PC-9 (cell line): ENCODE measurements at regions not wholly inside any gene's neighbourhood (a gene's known extent, or its start where the extent isn't known, plus 50 kb on each side); places are given as distances from the start of the nearest gene placed in this dataset.

Experiments
- EZH2 ChIP-seq: fragments of 200-600 bp; sonication (generic); IDR thresholded peaks from 2 replicates; pipeline ENCODE4 v1.8.0; 2017; ENCODE audit warnings: antibody characterized with exemption, low read depth
- TF ChIP-seq, protein P1 (sequence below): fragments of 200-600 bp; sonication (generic); conservative IDR thresholded peaks from 2 replicates; pipeline ENCODE4 v1.6.1; 2017; ENCODE audit warnings: mixed run types, antibody characterized with exemption, mild to moderate bottlenecking, moderate library complexity

DNA sequence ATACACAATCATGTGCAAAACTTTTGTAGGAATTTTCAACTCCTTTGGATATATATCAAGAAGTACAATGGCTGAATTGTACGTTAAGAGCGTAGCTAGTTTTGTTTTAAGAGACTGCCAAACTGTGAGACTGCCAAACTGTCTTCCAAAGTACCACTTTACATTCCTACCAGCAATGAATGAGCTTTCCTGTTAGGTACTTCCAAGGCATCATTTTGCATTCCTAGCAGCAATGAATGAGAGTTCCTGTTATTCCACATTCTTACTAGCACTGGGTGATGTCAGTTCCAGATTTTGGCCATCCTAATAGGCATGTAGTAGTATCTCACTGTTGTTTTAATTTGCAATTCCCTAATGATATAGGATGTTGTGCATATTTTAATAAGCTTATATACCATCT is 219.3 kb downstream of the KCNN2 start:
- TF ChIP-seq, protein P1, sequence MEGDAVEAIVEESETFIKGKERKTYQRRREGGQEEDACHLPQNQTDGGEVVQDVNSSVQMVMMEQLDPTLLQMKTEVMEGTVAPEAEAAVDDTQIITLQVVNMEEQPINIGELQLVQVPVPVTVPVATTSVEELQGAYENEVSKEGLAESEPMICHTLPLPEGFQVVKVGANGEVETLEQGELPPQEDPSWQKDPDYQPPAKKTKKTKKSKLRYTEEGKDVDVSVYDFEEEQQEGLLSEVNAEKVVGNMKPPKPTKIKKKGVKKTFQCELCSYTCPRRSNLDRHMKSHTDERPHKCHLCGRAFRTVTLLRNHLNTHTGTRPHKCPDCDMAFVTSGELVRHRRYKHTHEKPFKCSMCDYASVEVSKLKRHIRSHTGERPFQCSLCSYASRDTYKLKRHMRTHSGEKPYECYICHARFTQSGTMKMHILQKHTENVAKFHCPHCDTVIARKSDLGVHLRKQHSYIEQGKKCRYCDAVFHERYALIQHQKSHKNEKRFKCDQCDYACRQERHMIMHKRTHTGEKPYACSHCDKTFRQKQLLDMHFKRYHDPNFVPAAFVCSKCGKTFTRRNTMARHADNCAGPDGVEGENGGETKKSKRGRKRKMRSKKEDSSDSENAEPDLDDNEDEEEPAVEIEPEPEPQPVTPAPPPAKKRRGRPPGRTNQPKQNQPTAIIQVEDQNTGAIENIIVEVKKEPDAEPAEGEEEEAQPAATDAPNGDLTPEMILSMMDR = no peak
- no peak for TF ChIP-seq EZH2
